H1 (cell line): ENCODE measurements at regions not wholly inside any gene's neighbourhood (a gene's known extent, or its start where the extent isn't known, plus 50 kb on each side); places are given as distances from the start of the nearest gene placed in this dataset.

Source experiments
- ASH2L ChIP-seq: fragments of 200-600, 300-600 bp; sonication (generic); IDR thresholded peaks from one replicate; pipeline ENCODE4 v1.7.1; 2017; ENCODE audit warnings: low read length
- BCL11A ChIP-seq, 2 experiments: IDR thresholded peaks; one replicate each; pipeline ENCODE4 v1.6.1; 2011; ENCODE audit warnings: low read depth in 2 of 2, low read length in 2 of 2, mild to moderate bottlenecking in 2 of 2
- CHD1 ChIP-seq: IDR thresholded peaks from 2 replicates; pipeline ENCODE4 v1.6.1; 2012; ENCODE audit warnings: low read depth, low read length, improper control_type of control experiment
- EGR1 ChIP-seq: IDR thresholded peaks from 2 replicates; pipeline ENCODE4 v1.6.1; 2011; ENCODE audit warnings: low read depth, low read length, borderline replicate concordance
- EP300 ChIP-seq, 2 experiments: IDR thresholded peaks; 1 replicate in 1 of 2; 2 replicates in 1 of 2; pipeline ENCODE4 v1.6.1; 2011 to 2012; ENCODE audit warnings: low read depth in 2 of 2, low read length in 2 of 2, mild to moderate bottlenecking in 2 of 2, borderline replicate concordance in 1 of 2, inconsistent platforms in 1 of 2, moderate library complexity in 1 of 2
- FOSL1 ChIP-seq: IDR thresholded peaks from 2 replicates; pipeline ENCODE4 v1.6.1; 2011; ENCODE audit warnings: mild to moderate bottlenecking, low read depth, low read length, moderate library complexity; ENCODE audit not compliant: insufficient read depth
- MAX ChIP-seq: IDR thresholded peaks from 2 replicates; pipeline ENCODE4 v1.6.1; 2012; ENCODE audit warnings: inconsistent platforms

GRCh38 chr2:23280401-23280800 is 104.6 kb upstream of the KLHL29 start (continued):
- no peak for TF ChIP-seq BCL11A (IDR thresholded peaks at IDR 0.05; ENCODE audit: low read depth in 2 of 2, low read length in 2 of 2)
- TF ChIP-seq ASH2L: no peak
- no peak for TF ChIP-seq MAX
- TF ChIP-seq EP300 (IDR thresholded peaks at IDR 0.05; ENCODE audit: borderline replicate concordance in 1 of 2, low read depth in 2 of 2, low read length in 2 of 2): no peak
- TF ChIP-seq CHD1: no peak
- TF ChIP-seq FOSL1: no peak
- no peak for TF ChIP-seq EGR1
